ENCODE measurements at regions not wholly inside any gene's neighbourhood (a gene's known extent, or its start where the extent isn't known, plus 50 kb on each side); places are given as distances from the start of the nearest gene placed in this dataset.

DNA sequence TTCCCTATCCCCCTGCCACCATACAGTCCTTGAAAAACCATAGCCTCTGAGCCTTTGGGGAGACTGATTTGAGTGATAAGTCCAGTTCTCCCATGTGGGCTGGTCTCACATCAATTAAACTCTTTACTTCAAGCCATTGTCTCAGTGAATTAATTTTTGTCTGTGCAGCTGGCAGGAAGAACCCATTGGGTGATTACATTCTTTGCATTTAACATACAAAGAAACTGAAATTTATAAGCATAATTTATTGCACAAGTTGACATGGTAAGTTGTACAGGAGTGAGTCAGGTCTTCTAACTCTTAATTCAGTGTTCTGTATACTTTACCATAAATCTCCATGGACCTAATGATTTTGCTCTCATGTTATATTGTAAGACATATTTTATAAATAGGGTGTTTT is 1613.0 kb upstream of the LRRTM3 start:
- Histone ChIP-seq H3K36me3 (ENCODE audit: insufficient read depth, low read length) (no peaks in the 10 kb centered on the region), H3K9ac (ENCODE audit: low read depth, low read length) (no peak overlapping the region)

DNA sequence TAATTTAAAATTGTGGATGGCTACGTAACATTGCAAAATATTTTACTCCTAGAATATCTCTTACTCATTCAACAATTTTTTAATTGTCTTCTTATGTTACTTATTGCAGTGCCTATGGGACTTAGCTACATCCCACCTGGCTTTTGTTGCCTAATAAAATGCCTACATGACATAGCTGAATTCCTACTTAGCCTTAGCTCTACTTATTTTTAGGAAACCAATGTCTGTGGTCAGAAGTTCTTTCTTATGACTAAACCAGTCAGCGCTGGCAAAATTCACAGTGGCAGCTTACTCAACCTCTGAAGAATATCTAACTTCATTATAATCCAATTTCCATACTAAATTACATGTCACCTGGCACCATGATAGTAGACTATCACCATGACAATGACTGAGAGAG is 1612.4 kb upstream of the LRRTM3 start:
- H3K9ac ChIP-seq (ENCODE audit: low read depth, low read length) = no peak overlapping the region

More for the DNA sequence above, 1613.0 kb upstream of the LRRTM3 start:
- no peaks in the 10 kb centered on the region for H3K9me3 ChIP-seq (ENCODE audit: control insufficient read depth, insufficient read depth, low read length)
- H3K4me1 ChIP-seq (ENCODE audit: insufficient read depth, low read length) = peaks cover 4% of the 10 kb centered on the region; the same call in 1 of the 2 replicates

DNA sequence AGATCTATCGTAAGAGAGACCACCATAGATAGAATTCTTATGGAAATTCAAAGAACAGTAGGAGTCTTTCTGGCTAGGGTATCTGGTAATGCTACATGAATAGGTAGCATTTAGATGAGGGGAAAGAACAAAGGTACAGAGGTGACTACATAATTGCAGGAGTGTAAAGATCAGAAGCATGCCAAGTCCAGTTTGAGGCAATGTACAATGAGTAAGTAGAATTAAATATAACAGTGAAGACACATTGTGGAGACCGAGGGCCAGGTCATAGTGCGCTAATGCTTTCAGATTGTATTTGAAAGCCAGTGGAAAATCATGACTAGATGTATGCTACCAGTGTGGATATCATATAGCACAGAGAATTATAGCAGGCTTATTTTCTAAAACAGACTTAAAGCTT is 1611.6 kb upstream of the LRRTM3 start:
- no peaks in the 10 kb centered on the region for H3K36me3 ChIP-seq (ENCODE audit: insufficient read depth, low read length)
- no peak overlapping the region for H3K9ac ChIP-seq (ENCODE audit: low read depth, low read length)
- peaks cover 5% of the 10 kb centered on the region; the same call in 1 of the 2 replicates for H3K4me1 ChIP-seq (ENCODE audit: insufficient read depth, low read length)
- no peaks in the 10 kb centered on the region for H3K9me3 ChIP-seq (ENCODE audit: control insufficient read depth, insufficient read depth, low read length)

More for the DNA sequence above, 1612.4 kb upstream of the LRRTM3 start:
- Histone ChIP-seq H3K36me3 (ENCODE audit: insufficient read depth, low read length) (no peaks in the 10 kb centered on the region), H3K4me1 (ENCODE audit: insufficient read depth, low read length) (peaks cover 4% of the 10 kb centered on the region; the same call in 1 of the 2 replicates), H3K9me3 (ENCODE audit: control insufficient read depth, insufficient read depth, low read length) (no peaks in the 10 kb centered on the region)

- H3K9me3 ChIP-seq (ENCODE audit: control insufficient read depth, insufficient read depth, low read length) = no peaks in the 10 kb centered on the region; the same call in 1 of the 2 replicates
- H3K4me1 ChIP-seq (ENCODE audit: insufficient read depth, low read length) = peaks cover 13% of the 10 kb centered on the region; the same call in 1 of the 2 replicates
- no peaks in the 10 kb centered on the region for H3K36me3 ChIP-seq (ENCODE audit: insufficient read depth, low read length)
These were observed 1606.3 kb upstream of the LRRTM3 start for GRCh38 chr10:65319493-65319892.

DNA sequence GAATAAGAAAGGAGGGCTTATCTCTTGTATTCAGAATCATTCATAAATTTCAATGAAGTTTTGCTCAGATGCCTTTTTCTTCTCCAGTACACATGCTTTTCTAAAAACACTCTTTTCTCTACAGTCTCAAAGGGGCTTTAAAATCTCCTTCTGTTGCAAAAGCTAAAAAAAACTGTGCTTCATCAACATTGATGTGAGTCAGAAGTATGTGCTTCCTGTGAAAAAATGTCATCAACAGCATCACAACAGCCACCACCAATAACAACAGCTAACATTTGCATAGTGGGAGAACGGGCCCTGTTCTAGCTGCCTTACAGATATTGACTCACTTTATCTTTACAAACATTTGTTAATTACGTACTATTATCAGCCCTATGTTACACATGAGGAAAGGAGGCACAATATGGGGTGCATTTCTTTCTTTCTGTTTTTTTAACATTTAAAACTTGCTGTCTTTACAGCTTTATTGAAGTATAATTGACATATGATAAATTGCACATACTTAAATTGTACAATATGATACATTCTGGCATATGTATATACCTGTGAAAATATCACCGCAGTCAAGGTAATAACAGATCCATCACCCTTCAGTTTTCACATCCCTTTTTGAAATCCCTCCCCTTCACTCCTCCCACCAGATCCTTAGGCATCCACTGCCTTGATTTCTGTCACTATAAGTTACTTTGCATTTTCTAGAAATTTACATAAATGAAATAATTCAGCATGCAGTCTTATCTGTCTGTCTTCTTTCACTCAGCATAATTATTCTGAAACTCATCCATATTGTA is 1605.4 kb upstream of the LRRTM3 start:
- no peaks in the 10 kb centered on the region for H3K36me3 ChIP-seq (ENCODE audit: insufficient read depth, low read length)

More at GRCh38 chr10:65319493-65319892, 1606.3 kb upstream of the LRRTM3 start:
- no peak overlapping the region for H3K9ac ChIP-seq (ENCODE audit: low read depth, low read length)

GRCh38 chr10:65323802-65324201 is 1602.0 kb upstream of the LRRTM3 start:
- Histone ChIP-seq H3K9me3 (ENCODE audit: control insufficient read depth, insufficient read depth, low read length) (no peaks in the 10 kb centered on the region; the same call in 1 of the 2 replicates), H3K4me1 (ENCODE audit: insufficient read depth, low read length) (peaks cover 19% of the 10 kb centered on the region), H3K36me3 (ENCODE audit: insufficient read depth, low read length) (no peaks in the 10 kb centered on the region), H3K9ac (ENCODE audit: low read depth, low read length) (no peak overlapping the region)

More for the DNA sequence above, 1605.4 kb upstream of the LRRTM3 start:
- H3K4me1 ChIP-seq (ENCODE audit: insufficient read depth, low read length) = peaks cover 14% of the 10 kb centered on the region; the same call in 1 of the 2 replicates
- H3K9me3 ChIP-seq (ENCODE audit: control insufficient read depth, insufficient read depth, low read length) = no peaks in the 10 kb centered on the region; the same call in 1 of the 2 replicates
- no peak overlapping the region for H3K9ac ChIP-seq (ENCODE audit: low read depth, low read length)

DNA sequence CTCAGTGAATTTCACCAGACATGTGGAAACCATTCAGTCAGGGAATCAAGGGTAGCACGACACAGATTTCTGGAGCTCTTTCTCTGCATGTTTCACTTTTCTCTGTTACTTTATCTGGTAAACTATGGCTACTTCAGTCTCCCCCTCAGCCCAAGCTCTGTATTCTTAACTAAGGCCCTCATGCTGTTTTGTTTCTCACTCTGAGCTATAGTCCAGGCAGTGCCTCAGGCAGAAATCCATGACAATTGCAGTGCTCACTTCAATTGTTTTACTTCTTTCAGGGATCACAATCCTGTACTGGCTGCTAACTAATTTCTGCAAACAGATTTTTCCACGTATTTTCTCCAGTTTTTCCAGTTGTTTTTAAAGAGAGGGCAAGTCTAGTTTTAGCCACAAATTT is 1599.9 kb upstream of the LRRTM3 start:
- Histone ChIP-seq H3K4me1 (ENCODE audit: insufficient read depth, low read length) (peaks cover 10% of the 10 kb centered on the region), H3K9me3 (ENCODE audit: control insufficient read depth, insufficient read depth, low read length) (no peaks in the 10 kb centered on the region; the same call in 1 of the 2 replicates), H3K36me3 (ENCODE audit: insufficient read depth, low read length) (no peaks in the 10 kb centered on the region), H3K9ac (ENCODE audit: low read depth, low read length) (no peak overlapping the region)

DNA sequence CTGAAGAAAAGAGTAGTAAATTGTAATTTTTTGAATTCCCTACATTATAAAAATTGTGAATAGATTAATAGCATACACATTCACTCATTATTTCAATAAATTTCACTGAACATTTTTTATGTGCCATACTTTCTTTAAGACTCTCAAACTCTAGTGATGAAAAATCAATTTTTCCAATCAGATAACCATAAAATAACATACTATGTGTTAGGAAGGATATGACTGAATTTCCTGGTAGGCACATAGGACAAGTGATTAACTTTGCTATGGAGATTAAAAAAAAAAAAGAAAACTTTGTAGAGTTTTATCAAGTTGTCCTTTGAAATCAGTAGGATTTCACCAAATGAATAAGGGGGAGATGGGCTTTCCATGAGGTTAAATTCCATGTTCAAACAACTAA is 1597.3 kb upstream of the LRRTM3 start:
- Histone ChIP-seq H3K4me1 (ENCODE audit: insufficient read depth, low read length) (peaks cover 10% of the 10 kb centered on the region), H3K9ac (ENCODE audit: low read depth, low read length) (no peak overlapping the region), H3K9me3 (ENCODE audit: control insufficient read depth, insufficient read depth, low read length) (no peaks in the 10 kb centered on the region; the same call in 1 of the 2 replicates), H3K36me3 (ENCODE audit: insufficient read depth, low read length) (no peaks in the 10 kb centered on the region)

DNA sequence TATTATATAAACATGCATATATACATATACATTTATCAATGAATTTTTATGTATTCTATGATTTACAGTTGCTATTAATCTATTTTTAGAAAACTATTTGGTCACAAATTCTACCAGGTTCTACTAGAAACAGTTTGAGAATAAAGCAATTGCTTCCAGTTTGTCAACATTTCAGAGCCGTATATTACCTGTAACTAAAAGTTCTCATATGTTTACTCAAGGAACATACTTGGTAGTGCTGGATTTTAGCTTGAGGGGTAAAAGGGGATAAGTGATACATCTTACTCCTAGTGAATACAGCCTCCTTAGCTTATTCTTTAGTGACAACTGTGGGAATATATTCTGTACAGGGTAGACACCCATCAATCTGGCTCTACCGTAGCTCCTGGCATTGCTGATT is 1590.5 kb upstream of the LRRTM3 start:
- no peak overlapping the region for H3K9ac ChIP-seq (ENCODE audit: low read depth, low read length)
- H3K9me3 ChIP-seq (ENCODE audit: control insufficient read depth, insufficient read depth, low read length) = no peaks in the 10 kb centered on the region
- no peaks in the 10 kb centered on the region for H3K36me3 ChIP-seq (ENCODE audit: insufficient read depth, low read length)
- H3K4me1 ChIP-seq (ENCODE audit: insufficient read depth, low read length) = no peaks in the 10 kb centered on the region

DNA sequence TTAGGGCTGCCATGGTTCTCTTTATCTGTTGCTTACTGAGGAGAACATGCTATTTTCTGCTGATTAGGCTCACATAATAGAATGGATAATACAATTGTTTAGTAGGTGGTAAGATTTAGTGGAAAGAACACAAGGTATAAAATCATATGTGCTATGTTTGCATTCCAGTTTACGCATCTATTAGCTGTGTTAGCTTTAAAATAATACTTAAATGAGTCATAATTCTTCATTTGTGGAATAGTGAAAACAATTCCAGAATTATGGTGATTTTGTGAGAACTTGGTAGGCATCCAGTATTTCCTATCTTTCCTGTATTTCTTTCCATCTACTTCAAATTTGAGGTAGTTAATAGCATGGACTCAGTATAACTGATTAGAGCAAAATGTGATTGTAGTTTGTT is 1585.5 kb upstream of the LRRTM3 start:
- no peaks in the 10 kb centered on the region for H3K9me3 ChIP-seq (ENCODE audit: control insufficient read depth, insufficient read depth, low read length)
- no peaks in the 10 kb centered on the region for H3K4me1 ChIP-seq (ENCODE audit: insufficient read depth, low read length)
- H3K36me3 ChIP-seq (ENCODE audit: insufficient read depth, low read length) = no peaks in the 10 kb centered on the region
- H3K9ac ChIP-seq (ENCODE audit: low read depth, low read length) = no peak overlapping the region

DNA sequence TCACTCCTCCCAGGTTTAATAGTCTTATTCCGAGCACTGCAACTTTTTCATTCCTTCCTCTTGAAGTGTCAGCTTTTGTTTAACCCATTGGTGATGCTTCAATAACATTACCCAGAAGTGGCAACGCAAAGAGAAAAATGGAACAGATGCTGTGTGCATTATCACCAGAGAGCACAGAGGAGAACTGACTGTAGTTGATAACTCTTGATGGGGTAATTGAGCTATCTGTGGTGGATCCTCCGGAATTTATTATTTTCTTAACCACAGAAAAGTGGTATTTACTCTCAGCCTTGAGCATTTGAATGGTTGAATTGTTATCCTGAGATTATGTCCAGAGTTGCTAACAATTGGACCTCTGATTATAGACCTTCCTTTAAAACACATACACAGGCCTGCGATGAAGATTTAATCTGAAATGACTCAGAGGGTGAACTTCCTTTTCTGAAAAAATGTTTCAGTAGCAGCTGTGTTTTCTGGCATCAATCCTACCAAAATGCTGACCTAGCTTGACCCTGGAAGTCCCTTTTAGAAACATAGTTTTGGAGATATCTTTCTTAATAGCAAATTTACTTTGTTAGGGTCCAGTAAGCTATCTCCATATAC is 1584.4 kb upstream of the LRRTM3 start:
- Histone ChIP-seq H3K9ac (ENCODE audit: low read depth, low read length) (no peak overlapping the region), H3K9me3 (ENCODE audit: control insufficient read depth, insufficient read depth, low read length) (no peaks in the 10 kb centered on the region)

DNA sequence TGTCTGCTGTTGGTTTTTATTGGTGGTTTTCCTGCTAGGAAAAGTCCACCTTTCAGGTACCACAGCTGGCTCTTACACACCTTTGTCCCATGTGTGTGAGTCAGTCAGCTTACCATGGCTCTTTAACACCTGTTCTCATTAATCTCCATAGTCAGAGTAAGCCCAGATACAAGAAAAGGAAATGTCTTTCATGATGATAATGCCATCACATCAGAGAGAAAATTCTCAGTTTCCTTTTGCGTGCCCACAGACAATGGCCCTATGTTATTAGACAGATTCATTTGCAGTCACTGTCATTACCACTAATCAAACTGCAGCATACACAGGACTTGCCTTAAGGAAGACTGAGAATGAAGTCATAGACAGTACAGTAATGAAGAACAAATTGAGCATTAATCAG is 1583.6 kb upstream of the LRRTM3 start:
- H3K9ac ChIP-seq (ENCODE audit: low read depth, low read length) = no peak overlapping the region
- H3K9me3 ChIP-seq (ENCODE audit: control insufficient read depth, insufficient read depth, low read length) = no peaks in the 10 kb centered on the region
- no peaks in the 10 kb centered on the region for H3K36me3 ChIP-seq (ENCODE audit: insufficient read depth, low read length)
- no peaks in the 10 kb centered on the region for H3K4me1 ChIP-seq (ENCODE audit: insufficient read depth, low read length)

More for the DNA sequence above, 1584.4 kb upstream of the LRRTM3 start:
- Histone ChIP-seq H3K4me1 (ENCODE audit: insufficient read depth, low read length) (no peaks in the 10 kb centered on the region), H3K36me3 (ENCODE audit: insufficient read depth, low read length) (no peaks in the 10 kb centered on the region)

DNA sequence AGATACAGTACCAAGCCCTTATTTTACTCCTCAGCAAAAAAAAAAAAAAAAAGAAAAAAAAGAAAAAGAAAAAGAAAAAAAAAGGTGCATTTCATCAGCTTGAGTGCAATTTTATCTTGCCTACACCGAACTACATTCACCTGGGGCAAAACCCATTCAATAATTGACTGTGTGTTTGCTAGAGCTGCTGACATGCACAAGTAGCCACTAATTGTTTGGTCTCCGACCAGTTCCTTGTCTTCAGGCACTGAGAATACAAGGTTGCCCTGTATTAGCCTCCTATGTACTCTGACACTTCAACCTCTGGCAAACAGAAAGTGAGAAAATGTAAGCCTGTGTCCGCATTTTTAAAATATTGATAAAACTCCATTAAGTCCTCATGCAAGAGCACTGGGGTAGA is 1579.4 kb upstream of the LRRTM3 start:
- H3K4me1 ChIP-seq (ENCODE audit: insufficient read depth, low read length) = peaks cover 3% of the 10 kb centered on the region; the same call in 1 of the 2 replicates
- no peak overlapping the region for H3K9ac ChIP-seq (ENCODE audit: low read depth, low read length)
- H3K36me3 ChIP-seq (ENCODE audit: insufficient read depth, low read length) = no peaks in the 10 kb centered on the region
- no peaks in the 10 kb centered on the region for H3K9me3 ChIP-seq (ENCODE audit: control insufficient read depth, insufficient read depth, low read length)

DNA sequence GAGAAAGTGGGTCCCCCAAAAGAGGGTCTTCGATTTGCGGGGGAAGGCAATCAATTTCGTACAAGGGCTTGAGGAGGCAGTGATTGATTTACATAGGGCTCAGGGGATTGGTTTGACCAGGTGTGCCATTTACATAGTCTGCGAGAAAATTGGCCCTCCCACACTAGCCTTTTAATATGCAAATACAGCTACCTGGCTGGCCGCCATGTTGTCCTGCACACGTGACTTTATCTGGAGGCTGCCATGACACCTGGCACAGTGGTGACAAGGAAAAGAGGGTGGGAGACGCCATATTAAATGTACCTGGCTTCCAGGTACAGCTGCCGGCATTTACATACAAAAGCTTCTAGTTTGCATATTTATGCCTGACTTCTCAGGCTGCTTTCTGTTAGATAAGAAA is 1577.2 kb upstream of the LRRTM3 start:
- Histone ChIP-seq H3K9ac (ENCODE audit: low read depth, low read length) (no peak overlapping the region), H3K4me1 (ENCODE audit: insufficient read depth, low read length) (peaks cover 3% of the 10 kb centered on the region; the same call in 1 of the 2 replicates), H3K36me3 (ENCODE audit: insufficient read depth, low read length) (no peaks in the 10 kb centered on the region), H3K9me3 (ENCODE audit: control insufficient read depth, insufficient read depth, low read length) (no peaks in the 10 kb centered on the region)

GRCh38 chr10:65350611-65351010 is 1575.2 kb upstream of the LRRTM3 start:
- H3K4me1 ChIP-seq (ENCODE audit: insufficient read depth, low read length) = peaks cover 3% of the 10 kb centered on the region; the same call in 1 of the 2 replicates
- no peak overlapping the region for H3K9ac ChIP-seq (ENCODE audit: low read depth, low read length)
- no peaks in the 10 kb centered on the region for H3K36me3 ChIP-seq (ENCODE audit: insufficient read depth, low read length)
- no peaks in the 10 kb centered on the region for H3K9me3 ChIP-seq (ENCODE audit: control insufficient read depth, insufficient read depth, low read length)

Data from ES-I3 (cell line).